Activated T-cell treated with anti-CD3 and anti-CD28 coated beads, Interleukin-2, amount 50 U/mL, for 4 hours (primary cell): ENCODE measurements at regions not wholly inside any gene's neighbourhood (a gene's known extent, or its start where the extent isn't known, plus 50 kb on each side); places are given as distances from the start of the nearest gene placed in this dataset.
"Not testable (repeated sequence)": the region's sequence is repeated elsewhere in the genome, so short reads cannot be mapped to it uniquely, and the experiment has no call there.

Source experiments
- ATAC-seq, 2 donors: fragments of 200-7000 bp; cut with Tn5 transposase; one replicate each; pipeline ENCODE4 v1.10.0; 2021
- DNase-seq: peaks from one replicate; pipeline ENCODE4 v3.0.0-alpha.2; 2020
- H3K27me3 Mint-ChIP-seq: one replicate; pipeline ENCODE4 v1.8.0; 2021; ENCODE audit warnings: low read depth, mixed read lengths
- H3K36me3 Mint-ChIP-seq: one replicate; pipeline ENCODE4 v1.8.0; 2022; ENCODE audit warnings: mixed read lengths; ENCODE audit not compliant: insufficient read depth
- H3K4me1 Mint-ChIP-seq: one replicate; pipeline ENCODE4 v1.8.0; 2021; ENCODE audit warnings: low read depth, mixed read lengths
- H3K4me3 Mint-ChIP-seq: one replicate; pipeline ENCODE4 v1.8.0; 2021; ENCODE audit warnings: mild to moderate bottlenecking, moderate library complexity, mixed read lengths
- H3K9me3 Mint-ChIP-seq: one replicate; pipeline ENCODE4 v1.8.0; 2021; ENCODE audit warnings: mixed read lengths

- Mint-ChIP-seq H3K27me3 (no peaks in the 10 kb centered on the region), H3K4me1 (no peaks in the 10 kb centered on the region), H3K36me3 (no peaks in the 10 kb centered on the region), H3K9me3 (peaks cover 8% of the 10 kb centered on the region), H3K4me3 (no peak overlapping the region)
- no peak for DNase-seq
- ATAC-seq, result no peak
Measured at GRCh38 chr6:92292067-92292466, 1127.3 kb downstream of the EPHA7 start.

GRCh38 chr6:92289831-92290230 lies 1129.5 kb downstream of the EPHA7 start:
- H3K4me1 Mint-ChIP-seq, result no peaks in the 10 kb centered on the region
- H3K27me3 Mint-ChIP-seq, result no peaks in the 10 kb centered on the region
- H3K9me3 Mint-ChIP-seq, result peaks cover 8% of the 10 kb centered on the region
- ATAC-seq (no peak), DNase-seq (no peak)
- H3K36me3 Mint-ChIP-seq, result no peaks in the 10 kb centered on the region
- no peak overlapping the region for H3K4me3 Mint-ChIP-seq

GRCh38 chr6:92281571-92282076 lies 1137.7 kb downstream of the EPHA7 start:
- no peaks in the 10 kb centered on the region for H3K36me3 Mint-ChIP-seq

GRCh38 chr6:92275150-92275549 lies 1144.2 kb downstream of the EPHA7 start:
- Mint-ChIP-seq H3K4me1 (no peaks in the 10 kb centered on the region), H3K9me3 (peaks cover 3% of the 10 kb centered on the region), H3K4me3 (no peak overlapping the region), H3K36me3 (no peaks in the 10 kb centered on the region), H3K27me3 (no peaks in the 10 kb centered on the region)
- ATAC-seq (no peak), DNase-seq (no peak)

More at GRCh38 chr6:92281571-92282076, 1137.7 kb downstream of the EPHA7 start:
- Mint-ChIP-seq H3K9me3 (no peaks in the 10 kb centered on the region), H3K4me1 (no peaks in the 10 kb centered on the region), H3K27me3 (no peaks in the 10 kb centered on the region), H3K4me3 (no peak overlapping the region)
- ATAC-seq (no peak), DNase-seq (no peak)

GRCh38 chr6:92274588-92274987 lies 1144.8 kb downstream of the EPHA7 start:
- Mint-ChIP-seq H3K4me3 (no peak overlapping the region), H3K36me3 (no peaks in the 10 kb centered on the region), H3K4me1 (no peaks in the 10 kb centered on the region), H3K9me3 (peaks cover 3% of the 10 kb centered on the region), H3K27me3 (no peaks in the 10 kb centered on the region)
- ATAC-seq, result no peak
- DNase-seq, result no peak

- Mint-ChIP-seq H3K4me3 (no peak overlapping the region), H3K9me3 (peaks cover 6% of the 10 kb centered on the region), H3K27me3 (no peaks in the 10 kb centered on the region), H3K4me1 (no peaks in the 10 kb centered on the region), H3K36me3 (no peaks in the 10 kb centered on the region)
- no peak for DNase-seq
- ATAC-seq, result no peak
Measured at GRCh38 chr6:92273694-92274093, 1145.7 kb downstream of the EPHA7 start.

GRCh38 chr6:92271091-92271490 lies 1148.3 kb downstream of the EPHA7 start:
- H3K4me3 Mint-ChIP-seq, result no peak overlapping the region
- DNase-seq, result no peak
- H3K27me3 Mint-ChIP-seq, result no peaks in the 10 kb centered on the region
- no peak for ATAC-seq
- H3K36me3 Mint-ChIP-seq, result no peaks in the 10 kb centered on the region
- H3K9me3 Mint-ChIP-seq, result peaks cover 6% of the 10 kb centered on the region
- no peaks in the 10 kb centered on the region for H3K4me1 Mint-ChIP-seq

GRCh38 chr6:92270365-92270764 lies 1149.0 kb downstream of the EPHA7 start:
- no peaks in the 10 kb centered on the region for H3K27me3 Mint-ChIP-seq
- H3K4me1 Mint-ChIP-seq, result no peaks in the 10 kb centered on the region
- DNase-seq (no peak), ATAC-seq (no peak)
- H3K36me3 Mint-ChIP-seq, result no peaks in the 10 kb centered on the region
- H3K4me3 Mint-ChIP-seq, result no peak overlapping the region
- H3K9me3 Mint-ChIP-seq, result peaks cover 3% of the 10 kb centered on the region

- Mint-ChIP-seq H3K4me1 (no peaks in the 10 kb centered on the region), H3K27me3 (no peaks in the 10 kb centered on the region), H3K36me3 (no peaks in the 10 kb centered on the region), H3K9me3 (peaks cover 5% of the 10 kb centered on the region), H3K4me3 (no peak overlapping the region)
- DNase-seq (no peak), ATAC-seq (no peak)
Measured at GRCh38 chr6:92267335-92267734, 1152.0 kb downstream of the EPHA7 start.

GRCh38 chr6:92263864-92264263 lies 1155.5 kb downstream of the EPHA7 start:
- no peaks in the 10 kb centered on the region for H3K27me3 Mint-ChIP-seq
- no peak overlapping the region for H3K4me3 Mint-ChIP-seq
- peaks cover 9% of the 10 kb centered on the region for H3K9me3 Mint-ChIP-seq
- no peak for DNase-seq
- no peaks in the 10 kb centered on the region for H3K4me1 Mint-ChIP-seq
- no peaks in the 10 kb centered on the region for H3K36me3 Mint-ChIP-seq
- ATAC-seq, result no peak

- no peak overlapping the region for H3K4me3 Mint-ChIP-seq
- no peak for ATAC-seq
- no peaks in the 10 kb centered on the region for H3K36me3 Mint-ChIP-seq
Measured at GRCh38 chr6:92259171-92259570, 1160.2 kb downstream of the EPHA7 start.

GRCh38 chr6:92243315-92243714 lies 1176.0 kb downstream of the EPHA7 start:
- Mint-ChIP-seq H3K4me1 (no peaks in the 10 kb centered on the region), H3K36me3 (no peaks in the 10 kb centered on the region), H3K9me3 (no peaks in the 10 kb centered on the region), H3K27me3 (no peaks in the 10 kb centered on the region), H3K4me3 (no peak overlapping the region)
- DNase-seq (no peak), ATAC-seq (no peak)

More at GRCh38 chr6:92259171-92259570, 1160.2 kb downstream of the EPHA7 start:
- H3K9me3 Mint-ChIP-seq, result peaks cover 9% of the 10 kb centered on the region
- no peaks in the 10 kb centered on the region for H3K4me1 Mint-ChIP-seq
- H3K27me3 Mint-ChIP-seq, result no peaks in the 10 kb centered on the region
- DNase-seq, result no peak

GRCh38 chr6:92231171-92231701 lies 1188.1 kb downstream of the EPHA7 start:
- no peak for ATAC-seq
- DNase-seq, result no peak
- no peaks in the 10 kb centered on the region for H3K27me3 Mint-ChIP-seq
- no peaks in the 10 kb centered on the region for H3K36me3 Mint-ChIP-seq
- H3K4me3 Mint-ChIP-seq, result no peak overlapping the region
- H3K4me1 Mint-ChIP-seq, result no peaks in the 10 kb centered on the region
- peaks cover 18% of the 10 kb centered on the region for H3K9me3 Mint-ChIP-seq

- not testable (repeated sequence) for H3K36me3 Mint-ChIP-seq, ATAC-seq, H3K4me1 Mint-ChIP-seq, DNase-seq, H3K9me3 Mint-ChIP-seq, H3K27me3 Mint-ChIP-seq, H3K4me3 Mint-ChIP-seq
Measured at GRCh38 chr6:92219987-92220386, 1199.4 kb downstream of the EPHA7 start.

- Mint-ChIP-seq H3K4me1 (no peaks in the 10 kb centered on the region), H3K4me3 (no peak overlapping the region), H3K9me3 (peaks cover 15% of the 10 kb centered on the region), H3K27me3 (no peaks in the 10 kb centered on the region), H3K36me3 (no peaks in the 10 kb centered on the region)
- ATAC-seq, result no peak
- no peak for DNase-seq
Measured at GRCh38 chr6:92216717-92217116, 1202.6 kb downstream of the EPHA7 start.

- peaks cover 11% of the 10 kb centered on the region for H3K9me3 Mint-ChIP-seq
- H3K27me3 Mint-ChIP-seq, result no peaks in the 10 kb centered on the region
- H3K36me3 Mint-ChIP-seq, result no peaks in the 10 kb centered on the region
- H3K4me1 Mint-ChIP-seq, result no peaks in the 10 kb centered on the region
- no peak for DNase-seq
- no peak overlapping the region for H3K4me3 Mint-ChIP-seq
- no peak for ATAC-seq
Measured at GRCh38 chr6:92201618-92202017, 1217.7 kb downstream of the EPHA7 start.
